ENCODE measurements at regions not wholly inside any gene's neighbourhood (a gene's known extent, or its start where the extent isn't known, plus 50 kb on each side); places are given as distances from the start of the nearest gene placed in this dataset.

DNA sequence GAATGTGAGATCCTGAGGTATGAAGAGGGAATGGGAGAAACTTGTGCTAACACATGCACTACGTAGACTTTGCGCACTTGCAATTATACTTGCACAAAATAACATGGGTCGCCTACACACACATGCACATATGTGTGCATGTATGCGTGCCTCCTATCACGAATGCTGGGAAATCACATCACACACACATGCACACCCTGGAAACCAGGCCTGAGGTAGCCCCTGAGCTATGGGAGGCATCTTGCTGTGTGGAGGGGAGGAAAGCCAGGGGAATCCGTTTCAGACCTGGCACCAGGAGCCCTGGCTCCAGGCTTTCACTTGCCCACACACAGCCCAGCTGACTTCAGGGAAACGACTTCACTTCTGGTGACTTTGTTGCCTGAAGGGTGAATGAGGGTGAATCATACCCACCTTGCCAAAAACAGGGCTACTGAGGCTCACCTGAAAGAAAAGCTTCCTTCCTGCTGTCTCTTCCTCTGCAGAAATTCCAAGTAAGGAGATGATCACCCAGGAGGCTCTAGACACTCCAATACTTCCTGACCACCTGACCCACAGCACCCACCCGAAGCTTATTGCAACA is 136.0 kb upstream of the NGF start:
- TF ChIP-seq FOXP2 (optimal IDR thresholded peaks at IDR 0.05; ENCODE audit: borderline replicate concordance, extremely low read depth, extremely low read length, insufficient read depth) (no peak), TAF1 (IDR thresholded peaks at IDR 0.05; ENCODE audit: borderline replicate concordance, insufficient read depth, low read length) (no peak), POLR2AphosphoS5 (IDR thresholded peaks at IDR 0.05; ENCODE audit: low read depth, low read length) (no peak), SIN3A (IDR thresholded peaks at IDR 0.05; ENCODE audit: borderline replicate concordance, insufficient read depth, low read length) (no peak)
- TF ChIP-seq, protein P1, sequence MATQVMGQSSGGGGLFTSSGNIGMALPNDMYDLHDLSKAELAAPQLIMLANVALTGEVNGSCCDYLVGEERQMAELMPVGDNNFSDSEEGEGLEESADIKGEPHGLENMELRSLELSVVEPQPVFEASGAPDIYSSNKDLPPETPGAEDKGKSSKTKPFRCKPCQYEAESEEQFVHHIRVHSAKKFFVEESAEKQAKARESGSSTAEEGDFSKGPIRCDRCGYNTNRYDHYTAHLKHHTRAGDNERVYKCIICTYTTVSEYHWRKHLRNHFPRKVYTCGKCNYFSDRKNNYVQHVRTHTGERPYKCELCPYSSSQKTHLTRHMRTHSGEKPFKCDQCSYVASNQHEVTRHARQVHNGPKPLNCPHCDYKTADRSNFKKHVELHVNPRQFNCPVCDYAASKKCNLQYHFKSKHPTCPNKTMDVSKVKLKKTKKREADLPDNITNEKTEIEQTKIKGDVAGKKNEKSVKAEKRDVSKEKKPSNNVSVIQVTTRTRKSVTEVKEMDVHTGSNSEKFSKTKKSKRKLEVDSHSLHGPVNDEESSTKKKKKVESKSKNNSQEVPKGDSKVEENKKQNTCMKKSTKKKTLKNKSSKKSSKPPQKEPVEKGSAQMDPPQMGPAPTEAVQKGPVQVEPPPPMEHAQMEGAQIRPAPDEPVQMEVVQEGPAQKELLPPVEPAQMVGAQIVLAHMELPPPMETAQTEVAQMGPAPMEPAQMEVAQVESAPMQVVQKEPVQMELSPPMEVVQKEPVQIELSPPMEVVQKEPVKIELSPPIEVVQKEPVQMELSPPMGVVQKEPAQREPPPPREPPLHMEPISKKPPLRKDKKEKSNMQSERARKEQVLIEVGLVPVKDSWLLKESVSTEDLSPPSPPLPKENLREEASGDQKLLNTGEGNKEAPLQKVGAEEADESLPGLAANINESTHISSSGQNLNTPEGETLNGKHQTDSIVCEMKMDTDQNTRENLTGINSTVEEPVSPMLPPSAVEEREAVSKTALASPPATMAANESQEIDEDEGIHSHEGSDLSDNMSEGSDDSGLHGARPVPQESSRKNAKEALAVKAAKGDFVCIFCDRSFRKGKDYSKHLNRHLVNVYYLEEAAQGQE (IDR thresholded peaks at IDR 0.05; ENCODE audit: insufficient read depth in 1 of 2, low read depth in 2 of 2, low read length in 2 of 2), result no peak

DNA sequence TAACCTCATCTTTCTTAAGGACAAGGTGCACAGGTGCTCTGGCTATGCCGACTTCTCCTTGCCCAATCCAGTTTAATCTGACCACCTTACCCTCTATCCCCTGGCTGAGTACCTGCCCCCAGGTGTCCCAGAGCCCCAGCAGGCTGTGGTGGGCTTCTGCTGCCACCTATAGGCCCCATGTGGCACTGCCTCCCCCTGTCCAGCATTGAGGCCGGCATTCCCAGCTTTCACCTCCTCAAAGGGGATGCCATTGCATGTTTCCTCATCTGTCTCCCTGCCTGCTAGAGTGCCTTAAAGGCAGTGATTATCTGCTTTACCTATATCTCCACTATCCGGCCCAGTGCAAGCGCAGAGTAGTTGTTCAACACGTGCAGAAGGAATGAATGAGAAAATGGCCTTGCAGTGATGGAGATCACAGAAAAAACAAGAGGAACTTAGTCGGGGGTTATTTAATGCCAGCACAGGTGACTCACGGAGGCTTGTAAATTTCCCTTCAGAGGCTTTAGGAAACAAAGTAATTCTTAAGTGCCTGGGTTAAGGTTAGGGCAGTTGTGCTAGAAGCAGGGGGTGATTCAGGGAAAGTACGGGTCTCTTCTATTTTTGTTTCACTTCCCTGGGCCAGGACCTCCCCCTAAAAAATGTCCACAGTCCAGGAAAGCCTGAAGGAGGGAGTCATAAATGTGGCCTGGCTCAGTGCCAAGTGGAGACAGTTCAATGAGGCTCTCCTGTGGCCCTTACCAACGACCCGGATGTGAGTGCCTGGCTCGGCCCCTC is 131.8 kb upstream of the NGF start:
- TF ChIP-seq, protein P1 (IDR thresholded peaks at IDR 0.05; ENCODE audit: insufficient read depth in 1 of 2, low read depth in 2 of 2, low read length in 2 of 2), result peak; percentile 67 to 83
- no peak for TF ChIP-seq SIN3A (IDR thresholded peaks at IDR 0.05; ENCODE audit: borderline replicate concordance, insufficient read depth, low read length)

DNA sequence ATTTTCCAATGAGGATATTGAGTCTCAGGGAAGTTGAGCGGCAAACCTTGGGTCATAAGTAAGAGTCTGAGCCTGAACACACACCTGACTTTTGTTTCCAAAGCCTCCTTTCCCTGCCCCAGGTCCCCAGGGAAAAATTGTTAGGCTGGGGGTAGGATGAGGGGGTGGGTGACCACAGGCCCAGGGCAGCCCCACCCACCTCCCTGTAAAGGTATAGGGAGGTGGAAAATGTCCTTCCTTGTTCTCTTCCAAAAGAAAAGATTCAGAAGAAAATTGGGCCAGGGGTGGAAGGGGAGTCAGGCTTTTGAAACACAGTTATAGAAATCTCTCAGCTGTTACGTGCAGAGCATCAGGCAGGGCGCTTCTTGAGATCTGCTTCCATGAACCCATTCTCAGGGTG is 129.7 kb upstream of the NGF start:
- TF ChIP-seq TAF1 (IDR thresholded peaks at IDR 0.05; ENCODE audit: borderline replicate concordance, insufficient read depth, low read length) (no peak), SIN3A (IDR thresholded peaks at IDR 0.05; ENCODE audit: borderline replicate concordance, insufficient read depth, low read length) (no peak), POLR2AphosphoS5 (IDR thresholded peaks at IDR 0.05; ENCODE audit: low read depth, low read length) (no peak), FOXP2 (optimal IDR thresholded peaks at IDR 0.05; ENCODE audit: borderline replicate concordance, extremely low read depth, extremely low read length, insufficient read depth) (no peak)
- TF ChIP-seq, protein P1 (IDR thresholded peaks at IDR 0.05; ENCODE audit: insufficient read depth in 1 of 2, low read depth in 2 of 2, low read length in 2 of 2), result no peak

DNA sequence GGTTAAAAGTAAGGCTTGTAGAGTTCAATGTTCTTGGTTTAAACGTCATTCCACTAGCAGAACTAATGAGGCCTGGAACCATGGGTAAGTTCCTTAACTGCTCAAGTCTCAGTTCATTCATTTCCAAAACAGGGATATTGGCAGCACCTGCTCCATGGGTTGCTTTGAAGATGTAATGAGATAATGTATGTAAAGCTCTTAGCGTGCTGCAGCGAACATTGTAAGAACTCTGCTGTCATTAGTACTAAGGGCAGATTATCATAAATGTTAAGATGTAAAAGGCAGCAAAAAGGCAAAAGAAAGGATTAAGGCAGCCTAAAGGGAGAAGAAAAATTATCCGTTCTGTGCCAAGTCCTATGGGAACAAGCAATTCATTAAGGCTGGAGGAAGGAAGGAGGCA is 129.1 kb upstream of the NGF start:
- TF ChIP-seq SIN3A (IDR thresholded peaks at IDR 0.05; ENCODE audit: borderline replicate concordance, insufficient read depth, low read length) (no peak), TAF1 (IDR thresholded peaks at IDR 0.05; ENCODE audit: borderline replicate concordance, insufficient read depth, low read length) (no peak), FOXP2 (optimal IDR thresholded peaks at IDR 0.05; ENCODE audit: borderline replicate concordance, extremely low read depth, extremely low read length, insufficient read depth) (no peak), POLR2AphosphoS5 (IDR thresholded peaks at IDR 0.05; ENCODE audit: low read depth, low read length) (no peak)
- TF ChIP-seq, protein P1 (IDR thresholded peaks at IDR 0.05; ENCODE audit: insufficient read depth in 1 of 2, low read depth in 2 of 2, low read length in 2 of 2), result no peak
